ENCODE measurements at regions not wholly inside any gene's neighbourhood (a gene's known extent, or its start where the extent isn't known, plus 50 kb on each side); places are given as distances from the start of the nearest gene placed in this dataset.
A peak's percentile ranks its signal among the peaks of the same experiment; 100 is the strongest.

GRCh38 chr4:140249351-140249750 lies 95.4 kb upstream of the MAML3 start:
- DNase-seq (ENCODE audit: low read depth, low spot score): no peak

GRCh38 chr4:140247237-140247636 lies 93.3 kb upstream of the MAML3 start:
- DNase-seq (ENCODE audit: low read depth, low spot score): no peak

GRCh38 chr4:140246216-140246615 lies 92.2 kb upstream of the MAML3 start:
- no peak for DNase-seq (ENCODE audit: low read depth, low spot score)

- no peak for DNase-seq (ENCODE audit: low read depth, low spot score)
These were observed 90.3 kb upstream of the MAML3 start for GRCh38 chr4:140244328-140244727.

GRCh38 chr4:140243278-140243753 lies 89.3 kb upstream of the MAML3 start:
- DNase-seq (ENCODE audit: low read depth, low spot score): peak; percentile 20

- DNase-seq (ENCODE audit: low read depth, low spot score): no peak
These were observed 88.6 kb upstream of the MAML3 start for GRCh38 chr4:140242357-140243277.

- DNase-seq (ENCODE audit: low read depth, low spot score): no peak
These were observed 86.3 kb upstream of the MAML3 start for GRCh38 chr4:140240237-140240636.

GRCh38 chr4:140239311-140239710 lies 85.3 kb upstream of the MAML3 start:
- DNase-seq (ENCODE audit: low read depth, low spot score): no peak

- DNase-seq (ENCODE audit: low read depth, low spot score): peak; percentile 56
These were observed 84.5 kb upstream of the MAML3 start for GRCh38 chr4:140238351-140239056.

GRCh38 chr4:140237616-140238350 lies 83.8 kb upstream of the MAML3 start:
- DNase-seq (ENCODE audit: low read depth, low spot score): peak; percentile 92

- no peak for DNase-seq (ENCODE audit: low read depth, low spot score)
These were observed 82.7 kb upstream of the MAML3 start for GRCh38 chr4:140236654-140237169.

- DNase-seq (ENCODE audit: low read depth, low spot score): no peak
These were observed 80.7 kb upstream of the MAML3 start for GRCh38 chr4:140234697-140235060.

- no peak for DNase-seq (ENCODE audit: low read depth, low spot score)
These were observed 80.1 kb upstream of the MAML3 start for GRCh38 chr4:140233791-140234696.

- no peak for DNase-seq (ENCODE audit: low read depth, low spot score)
These were observed 75.9 kb upstream of the MAML3 start for GRCh38 chr4:140229881-140230280.

- DNase-seq (ENCODE audit: low read depth, low spot score): no peak
These were observed 73.3 kb upstream of the MAML3 start for GRCh38 chr4:140227286-140227685.

GRCh38 chr4:140223056-140223810 lies 69.2 kb upstream of the MAML3 start:
- no peak for DNase-seq (ENCODE audit: low read depth, low spot score)

- no peak for DNase-seq (ENCODE audit: low read depth, low spot score)
These were observed 68.2 kb upstream of the MAML3 start for GRCh38 chr4:140222171-140222570.

- no peak for DNase-seq (ENCODE audit: low read depth, low spot score)
These were observed 66.1 kb upstream of the MAML3 start for GRCh38 chr4:140220058-140220457.

GRCh38 chr4:140219567-140219966 lies 65.6 kb upstream of the MAML3 start:
- DNase-seq (ENCODE audit: low read depth, low spot score): peak; percentile 22

- DNase-seq (ENCODE audit: low read depth, low spot score): peak; percentile 19
These were observed 65.1 kb upstream of the MAML3 start for GRCh38 chr4:140219070-140219469.
